HG02623 (cell line): ENCODE measurements at regions not wholly inside any gene's neighbourhood (a gene's known extent, or its start where the extent isn't known, plus 50 kb on each side); places are given as distances from the start of the nearest gene placed in this dataset.

ENCODE experiments used
- ATAC-seq: cut with Tn5 transposase; IDR thresholded peaks from one replicate; pipeline ENCODE4 v1.9.1; 2021; ENCODE audit warnings: moderate library complexity; ENCODE audit not compliant: unreplicated experiment

DNA sequence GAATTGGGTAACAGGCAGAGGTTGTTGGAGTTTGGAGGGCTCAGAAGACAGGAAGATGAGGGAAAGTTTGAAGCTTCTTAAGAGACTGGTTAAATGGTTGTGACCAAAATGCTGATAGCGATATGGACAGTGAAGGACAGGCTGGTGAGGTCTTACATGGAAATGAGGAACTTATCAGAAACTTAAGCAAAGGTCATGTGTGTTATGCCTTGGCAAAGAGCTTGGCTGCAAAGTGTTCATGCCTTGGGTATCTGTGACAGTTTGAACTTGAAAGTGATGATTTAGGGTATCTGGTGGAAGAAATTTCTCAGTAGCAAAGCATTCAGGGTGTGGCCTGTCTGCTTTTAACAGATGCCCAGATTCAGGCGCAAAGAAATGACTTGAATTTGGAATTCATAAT, 64.5 kb upstream of the EEPD1 start:
- no peak for ATAC-seq

DNA sequence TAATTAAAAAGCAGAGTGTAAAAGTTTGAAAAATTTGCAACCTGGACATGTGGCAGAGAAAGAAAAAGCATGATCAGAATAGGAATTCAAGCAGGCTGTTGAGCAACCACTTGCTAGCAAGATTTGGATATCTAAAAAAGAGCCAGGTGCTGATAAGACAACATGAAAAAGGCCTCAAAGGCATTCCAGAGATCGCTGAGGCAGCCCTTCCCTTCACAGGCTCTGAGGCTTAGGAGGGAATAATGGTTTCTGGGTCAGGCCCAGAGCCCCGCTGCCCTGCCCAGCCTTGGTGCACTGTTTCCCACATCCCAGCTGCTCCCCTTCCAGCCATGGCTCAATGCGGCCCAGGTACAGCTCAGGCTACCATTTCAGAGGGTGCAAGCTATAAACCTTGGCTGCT, 64.1 kb upstream of the EEPD1 start:
- no peak for ATAC-seq

DNA sequence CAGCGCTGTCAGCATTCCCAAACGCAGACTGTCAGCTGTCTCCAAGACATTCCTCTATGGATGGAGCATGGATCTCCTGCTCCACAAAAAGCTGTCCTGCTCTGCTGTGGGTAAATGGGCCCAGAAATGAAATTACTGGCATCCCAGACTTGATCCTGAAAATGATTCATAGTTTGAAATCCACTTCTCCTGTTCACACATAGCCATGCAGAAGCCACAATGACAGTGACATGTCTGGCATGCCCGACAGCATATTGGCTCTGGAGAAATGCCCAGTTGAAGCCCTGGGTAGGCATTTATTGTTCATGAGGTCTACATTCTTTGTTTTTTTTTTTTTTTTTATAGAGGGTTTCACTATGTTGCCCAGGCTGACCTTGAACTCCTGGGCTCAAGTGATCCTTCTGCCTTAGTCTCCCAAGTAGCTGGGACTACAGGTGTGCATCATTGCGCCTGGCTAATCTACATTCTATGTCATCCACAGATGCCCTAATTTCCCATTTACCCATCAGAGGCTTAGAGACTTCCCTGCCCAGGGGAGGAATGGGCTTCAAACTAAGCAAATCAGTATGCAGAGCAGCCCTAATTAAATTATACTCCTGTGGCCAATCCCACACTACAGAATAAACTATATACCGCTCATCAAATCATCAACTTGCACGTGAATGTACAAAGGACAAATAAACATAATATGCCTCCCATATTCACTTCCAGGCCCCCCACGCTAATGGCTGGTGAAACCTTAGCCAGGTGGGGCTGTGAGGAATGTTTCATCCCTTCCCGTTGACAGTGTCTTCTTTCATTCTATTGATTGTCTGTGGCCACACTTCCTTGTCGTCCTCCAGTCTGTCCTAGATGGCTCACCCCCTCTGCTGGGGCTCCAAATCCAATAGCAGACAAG, 61.8 kb upstream of the EEPD1 start:
- no peak for ATAC-seq

DNA sequence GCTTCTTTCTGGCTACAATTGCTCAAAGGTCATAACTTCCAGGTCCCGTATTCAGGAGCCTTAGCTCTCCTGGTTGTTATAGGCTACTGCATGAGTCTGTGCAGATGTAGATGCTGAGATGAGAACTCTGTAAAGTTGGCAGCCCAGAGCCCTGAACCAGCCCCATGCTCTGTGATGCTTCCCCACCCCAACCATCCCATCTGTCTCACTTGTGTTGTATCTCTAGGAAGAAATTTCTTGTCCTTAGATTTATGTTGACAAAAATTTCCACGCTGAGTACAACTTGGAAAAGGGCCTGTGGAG, 61.2 kb upstream of the EEPD1 start:
- ATAC-seq: no peak

DNA sequence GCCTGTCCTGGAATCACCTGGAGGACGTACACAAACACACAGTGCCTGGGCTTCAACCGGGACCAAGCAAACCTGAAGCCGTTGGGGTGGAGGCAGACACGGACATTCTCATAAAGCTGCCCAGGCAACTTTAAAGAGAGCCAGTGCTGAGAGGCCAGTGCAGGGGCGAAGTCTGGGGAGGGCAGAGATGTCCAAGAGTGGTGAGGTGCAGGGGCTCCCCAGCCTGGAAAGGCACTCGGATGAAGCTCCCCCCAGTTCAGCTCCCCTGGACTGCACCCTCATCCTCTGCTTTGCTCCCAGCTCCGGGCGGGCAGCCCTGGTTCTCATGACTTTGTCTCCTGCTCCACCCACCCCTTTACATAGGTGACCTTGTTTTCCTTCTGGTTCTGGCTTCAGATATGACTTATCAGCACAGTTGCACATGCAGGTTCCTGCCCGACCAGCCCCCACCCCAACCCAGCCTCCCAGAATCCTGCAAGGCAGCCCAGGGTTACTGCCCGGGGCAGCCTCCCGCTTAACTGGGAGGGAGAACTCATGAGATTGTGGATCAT, 60.8 kb upstream of the EEPD1 start:
- ATAC-seq: no peak

DNA sequence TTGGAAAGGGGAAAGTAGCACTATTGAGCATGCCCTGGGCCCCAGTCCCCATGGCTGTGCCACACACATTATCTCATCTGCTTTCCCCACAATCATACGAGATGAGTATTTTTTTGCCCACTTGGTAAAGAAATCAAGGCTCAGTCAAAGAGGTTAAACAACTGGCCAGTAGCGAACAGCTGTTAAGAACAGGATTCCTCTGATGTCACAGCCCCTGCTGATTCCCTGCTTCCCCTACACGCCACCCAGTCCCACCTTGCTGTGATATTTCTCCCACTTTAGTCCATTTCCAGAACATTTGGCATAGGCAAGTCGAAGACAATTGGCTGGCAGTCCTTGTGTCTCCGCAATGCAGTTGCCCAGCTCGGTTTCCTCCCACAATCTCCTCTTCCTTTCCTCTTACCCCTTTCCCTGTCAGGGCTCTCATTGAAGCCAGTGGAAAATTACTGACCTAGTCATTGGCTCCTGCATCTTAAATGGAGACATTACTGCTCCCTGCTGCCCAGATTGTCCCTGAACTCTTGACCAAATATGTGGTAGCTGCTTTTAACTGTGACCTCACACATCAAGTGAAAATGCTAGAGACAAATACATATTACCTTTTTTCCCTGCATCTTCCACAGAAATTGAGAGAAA, 56.5 kb upstream of the EEPD1 start:
- no peak for ATAC-seq

DNA sequence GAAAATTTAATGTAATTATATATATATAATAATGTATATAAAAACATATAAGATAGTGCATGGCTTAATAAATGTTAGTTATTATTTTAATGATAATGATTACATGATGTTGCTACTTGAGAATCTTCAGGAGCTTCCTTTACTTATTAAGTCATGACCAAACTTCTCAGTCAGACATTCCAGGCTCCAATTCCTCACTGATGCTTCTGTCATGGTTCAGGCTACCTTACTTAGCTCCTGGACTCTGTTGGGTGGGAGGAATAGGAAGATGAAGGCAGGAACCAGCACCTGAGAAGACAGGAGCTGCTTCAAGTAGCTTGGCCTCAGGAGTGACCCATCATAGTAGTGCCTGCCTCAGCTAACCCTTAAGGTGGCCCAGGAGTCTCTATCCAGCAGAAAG, 55.0 kb upstream of the EEPD1 start:
- no peak for ATAC-seq

DNA sequence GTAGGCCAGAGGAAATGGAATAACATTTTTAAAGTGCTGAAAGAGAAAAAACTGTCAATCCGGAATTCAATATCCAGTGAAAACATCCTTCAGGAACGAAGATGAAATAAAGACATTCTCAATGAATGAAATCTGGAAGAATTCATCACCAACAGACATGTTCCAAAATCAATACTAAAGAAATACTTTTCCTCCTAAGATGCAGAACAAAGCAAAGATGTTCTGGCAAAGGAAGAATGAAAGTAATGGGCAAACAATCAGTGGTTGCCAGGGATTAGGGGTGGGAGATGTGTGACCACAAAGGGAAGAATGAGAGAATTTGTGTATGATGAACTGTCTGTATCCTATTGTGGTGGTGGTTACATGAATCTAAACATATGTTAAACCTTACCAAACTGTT, 52.8 kb upstream of the EEPD1 start:
- no peak for ATAC-seq

DNA sequence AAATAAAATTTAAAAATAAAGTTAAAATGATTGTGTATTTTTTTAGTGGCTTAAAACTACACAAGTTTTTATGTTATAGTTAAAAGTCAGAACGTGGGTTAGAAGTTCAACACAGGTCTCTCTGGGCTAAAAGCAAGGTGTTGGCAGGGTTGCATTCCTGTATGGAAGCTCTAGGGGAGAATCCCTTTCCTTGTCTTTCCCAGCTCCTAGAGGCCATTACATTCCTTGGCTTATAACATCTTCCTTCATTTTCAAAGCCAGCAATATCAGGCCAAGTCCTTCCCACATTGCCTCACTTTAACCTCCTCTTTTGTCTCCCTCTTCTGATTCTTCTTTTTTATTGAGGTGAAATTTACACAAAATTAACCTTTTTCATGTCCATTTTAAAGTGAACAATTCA, 52.4 kb upstream of the EEPD1 start:
- ATAC-seq: no peak
